Kidney (tissue), 13 donors: ENCODE measurements at regions not wholly inside any gene's neighbourhood (a gene's known extent, or its start where the extent isn't known, plus 50 kb on each side); places are given as distances from the start of the nearest gene placed in this dataset.

ENCODE experiments used
- DNase-seq, 5 donors: peaks; one replicate each; pipeline ENCODE4 v3.0.0-alpha.2; 2013 to 2020
- FAIRE-seq: peaks from 2 replicates; lab custom pipeline; 2012; peaks lifted over from hg19 to GRCh38; lab: Jason Lieb, UNC
- H3K27ac ChIP-seq, 2 donors: one replicate each; pipeline ENCODE4 v1.7.0; 2013; ENCODE audit warnings: low read depth in 2 of 2, low read length in 2 of 2, inconsistent platforms in 1 of 2
- H3K27me3 ChIP-seq: one replicate; pipeline ENCODE4 v1.7.1; 2013; ENCODE audit warnings: low read length, inconsistent platforms; ENCODE audit not compliant: control insufficient read depth, insufficient read depth
- H3K36me3 ChIP-seq, 3 donors: one replicate each; pipeline versions ENCODE4 v1.7.0 to v1.7.1; 2013; ENCODE audit warnings: low read length in 3 of 3, control low read depth in 1 of 3, inconsistent platforms in 1 of 3; ENCODE audit not compliant: insufficient read depth in 3 of 3, control insufficient read depth in 2 of 3
- H3K4me1 ChIP-seq, 3 donors: one replicate each; pipeline versions ENCODE4 v1.7.0 to v1.7.1; 2013; ENCODE audit warnings: low read length in 3 of 3, inconsistent platforms in 1 of 3, low read depth in 1 of 3; ENCODE audit not compliant: control insufficient read depth in 2 of 3, insufficient read depth in 2 of 3
- H3K4me3 ChIP-seq, 3 donors: one replicate each; pipeline versions ENCODE4 v1.7.0 to v1.8.1; 2013; ENCODE audit warnings: low read length in 3 of 3, control low read depth in 1 of 3, inconsistent platforms in 1 of 3
- H3K9ac ChIP-seq, 3 donors: one replicate each; pipeline versions ENCODE4 v1.7.0 to v1.7.1; 2013; ENCODE audit warnings: low read length in 3 of 3, control low read depth in 1 of 3, inconsistent platforms in 1 of 3
- H3K9me3 ChIP-seq, 3 donors: one replicate each; pipeline versions ENCODE4 v1.7.0 to v1.7.1; 2013; ENCODE audit warnings: low read length in 3 of 3, control low read depth in 1 of 3, inconsistent platforms in 1 of 3; ENCODE audit not compliant: control insufficient read depth in 2 of 3, insufficient read depth in 1 of 3
- intact Hi-C: fragments of 100-400 bp; cut with DNase I; formaldehyde crosslinking; loops from one replicate; pipeline ENCODE4 v1.11.1; 2022
- TF ChIP-seq, protein P1 (sequence below): IDR thresholded peaks from 3 replicates; pipeline ENCODE4 v1.5.1; 2012; ENCODE audit warnings: mild to moderate bottlenecking, moderate library complexity, borderline replicate concordance; ENCODE audit not compliant: insufficient read depth; ENCODE audit errors: extremely low read depth
- donor health status: control.
- donor health status: control.
- donor health status: control.
- donor health status: control.
- donor health status: control.
- donor health status: DM: yes; HTN: yes; CAD: no.
- donor health status: Normal renal cell carcinoma (clear cell type).

DNA sequence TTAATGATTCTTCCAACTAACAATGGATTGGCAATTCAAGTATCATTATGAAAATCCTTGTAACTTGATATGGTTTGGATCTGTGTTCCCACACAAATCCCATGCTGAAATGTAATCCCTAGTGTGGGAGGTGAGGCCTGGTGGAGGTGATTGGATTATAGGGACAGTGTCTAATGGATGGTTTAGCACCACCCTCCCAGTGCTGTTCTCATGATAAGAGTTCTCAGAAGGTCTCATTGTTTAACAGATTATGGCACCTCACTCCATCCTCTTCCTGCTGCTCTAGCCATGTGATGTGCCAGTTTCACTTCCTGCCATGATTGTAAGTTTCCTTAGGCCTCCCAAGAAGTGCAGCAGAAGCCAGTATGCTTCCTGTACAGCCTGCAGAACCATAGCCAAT is 1116.2 kb upstream of the EDIL3 start:
- no peak for FAIRE-seq
- Histone ChIP-seq H3K36me3 (no peaks in the 10 kb centered on the region), H3K27ac (no peak overlapping the region), H3K4me3 (no peak overlapping the region), H3K9ac (no peak overlapping the region), H3K4me1 (no peaks in the 10 kb centered on the region), H3K27me3 (no peaks in the 10 kb centered on the region), H3K9me3 (no peaks in the 10 kb centered on the region)
- intact Hi-C loops: no loop called here
- DNase-seq: no peak
- TF ChIP-seq, protein P1, sequence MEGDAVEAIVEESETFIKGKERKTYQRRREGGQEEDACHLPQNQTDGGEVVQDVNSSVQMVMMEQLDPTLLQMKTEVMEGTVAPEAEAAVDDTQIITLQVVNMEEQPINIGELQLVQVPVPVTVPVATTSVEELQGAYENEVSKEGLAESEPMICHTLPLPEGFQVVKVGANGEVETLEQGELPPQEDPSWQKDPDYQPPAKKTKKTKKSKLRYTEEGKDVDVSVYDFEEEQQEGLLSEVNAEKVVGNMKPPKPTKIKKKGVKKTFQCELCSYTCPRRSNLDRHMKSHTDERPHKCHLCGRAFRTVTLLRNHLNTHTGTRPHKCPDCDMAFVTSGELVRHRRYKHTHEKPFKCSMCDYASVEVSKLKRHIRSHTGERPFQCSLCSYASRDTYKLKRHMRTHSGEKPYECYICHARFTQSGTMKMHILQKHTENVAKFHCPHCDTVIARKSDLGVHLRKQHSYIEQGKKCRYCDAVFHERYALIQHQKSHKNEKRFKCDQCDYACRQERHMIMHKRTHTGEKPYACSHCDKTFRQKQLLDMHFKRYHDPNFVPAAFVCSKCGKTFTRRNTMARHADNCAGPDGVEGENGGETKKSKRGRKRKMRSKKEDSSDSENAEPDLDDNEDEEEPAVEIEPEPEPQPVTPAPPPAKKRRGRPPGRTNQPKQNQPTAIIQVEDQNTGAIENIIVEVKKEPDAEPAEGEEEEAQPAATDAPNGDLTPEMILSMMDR: no peak

DNA sequence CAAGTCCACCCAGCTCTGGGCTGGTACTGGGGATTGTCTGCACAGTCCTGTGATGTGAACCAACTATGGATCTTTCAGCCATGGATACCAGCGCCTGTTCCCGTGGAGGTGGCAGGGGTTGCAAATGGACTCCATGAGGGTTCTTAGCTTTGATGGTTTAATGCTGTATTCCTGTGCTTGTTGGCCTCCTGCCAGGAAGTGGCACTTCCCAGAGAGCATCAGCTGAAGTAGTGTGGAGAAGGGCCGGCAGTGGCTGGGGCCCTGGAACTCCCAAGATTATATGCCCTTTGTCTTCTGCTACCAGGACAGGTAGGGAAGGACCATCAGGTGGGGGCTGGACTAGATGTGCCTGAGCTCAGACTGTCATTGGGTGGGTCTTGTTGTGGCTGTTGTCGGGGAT is 1104.8 kb upstream of the COX7C start:
- TF ChIP-seq, protein P1: no peak
- Histone ChIP-seq H3K4me1 (no peaks in the 10 kb centered on the region), H3K9me3 (no peaks in the 10 kb centered on the region), H3K27ac (no peak overlapping the region), H3K27me3 (no peaks in the 10 kb centered on the region), H3K4me3 (no peak overlapping the region), H3K9ac (no peak overlapping the region), H3K36me3 (no peaks in the 10 kb centered on the region)
- peak in 1 of 5 donors; percentile 22 for DNase-seq
- FAIRE-seq: no peak
- intact Hi-C loops: no loop called here

DNA sequence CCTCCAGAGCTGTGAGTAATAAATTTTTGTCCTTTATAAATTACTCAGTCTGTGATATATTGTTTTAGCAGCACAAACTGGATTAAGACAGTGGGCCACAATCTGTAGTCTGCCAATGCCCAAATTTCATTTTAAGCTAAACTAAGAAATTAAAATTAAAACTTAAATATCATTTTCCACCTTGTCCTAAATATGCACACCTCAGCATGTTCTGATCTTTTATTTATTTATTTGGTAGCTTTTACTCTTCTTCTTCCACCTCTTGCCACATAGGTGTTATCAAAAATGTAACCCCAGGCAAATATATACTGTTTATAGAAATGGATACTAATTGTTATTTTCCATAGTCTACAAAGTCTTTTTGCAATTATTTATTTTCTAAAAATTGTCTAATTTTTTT is 1102.2 kb upstream of the COX7C start:
- Histone ChIP-seq H3K4me3 (no peak overlapping the region), H3K4me1 (no peaks in the 10 kb centered on the region), H3K27me3 (no peaks in the 10 kb centered on the region), H3K27ac (no peak overlapping the region), H3K9me3 (no peaks in the 10 kb centered on the region), H3K9ac (no peak overlapping the region), H3K36me3 (no peaks in the 10 kb centered on the region)
- FAIRE-seq: no peak
- TF ChIP-seq, protein P1: no peak
- intact Hi-C loops: no loop called here
- no peak for DNase-seq

DNA sequence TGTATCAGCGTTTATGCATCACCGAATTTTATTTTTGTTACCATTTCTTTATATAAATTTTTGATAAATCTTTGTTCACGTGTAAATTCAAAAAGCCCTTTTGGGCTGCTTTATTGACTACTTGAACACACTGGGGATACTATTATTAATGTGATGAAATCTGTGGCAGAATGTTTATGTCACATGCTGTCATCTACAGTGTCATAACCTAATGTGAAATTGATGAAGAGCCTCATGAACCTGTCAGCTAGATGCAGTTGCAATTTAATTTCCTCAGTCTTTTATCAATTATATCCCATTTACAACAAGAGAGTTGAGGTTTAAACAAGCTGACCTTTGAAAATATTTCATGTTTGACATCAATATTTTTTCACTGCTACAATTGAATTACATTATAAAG is 1100.4 kb upstream of the COX7C start:
- Histone ChIP-seq H3K4me3 (no peak overlapping the region), H3K36me3 (no peaks in the 10 kb centered on the region), H3K9me3 (no peaks in the 10 kb centered on the region), H3K27me3 (no peaks in the 10 kb centered on the region), H3K27ac (no peak overlapping the region), H3K9ac (no peak overlapping the region), H3K4me1 (no peaks in the 10 kb centered on the region)
- DNase-seq (no peak), FAIRE-seq (no peak)
- TF ChIP-seq, protein P1: no peak
- intact Hi-C loops: no loop called here
